ENCODE measurements at regions not wholly inside any gene's neighbourhood (a gene's known extent, or its start where the extent isn't known, plus 50 kb on each side); places are given as distances from the start of the nearest gene placed in this dataset.

DNA sequence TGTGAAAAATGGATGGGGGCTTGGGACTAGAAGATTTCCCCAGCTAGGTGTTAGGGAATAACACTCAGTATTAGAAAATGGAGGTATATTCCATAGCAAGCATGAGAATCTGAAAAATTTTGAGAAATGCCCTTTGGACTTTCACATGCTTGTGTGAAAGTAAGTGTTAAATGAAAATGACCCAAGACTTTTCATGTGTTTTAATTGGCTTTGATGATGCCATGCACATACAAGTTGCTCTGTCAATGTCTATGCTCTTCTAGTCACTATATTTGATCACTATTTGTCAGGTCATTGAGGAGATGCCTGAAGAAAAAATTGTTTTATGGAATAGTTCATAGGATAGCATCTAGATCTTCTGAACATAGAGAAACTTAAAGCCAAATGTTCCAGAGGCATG, 147.6 kb downstream of the SH2D1A start:
- Histone ChIP-seq H3K9me3 (ENCODE audit: low read length) (no peaks in the 10 kb centered on the region), H3K9ac (ENCODE audit: low read length) (no peak overlapping the region), H4K20me1 (ENCODE audit: low read length) (no peaks in the 10 kb centered on the region), H3K27me3 (ENCODE audit: low read length) (no peaks in the 10 kb centered on the region), H3K4me3 (ENCODE audit: low read length) (no peak overlapping the region), H3K27ac (ENCODE audit: low read length) (no peak overlapping the region), H3K9me2 (replicated peaks; ENCODE audit: low read length) (no peaks in the 10 kb centered on the region), H3F3A (ENCODE audit: low read length, unreplicated experiment) (no peaks in the 10 kb centered on the region), H3K36me3 (ENCODE audit: low read depth, low read length) (no peaks in the 10 kb centered on the region), H3K79me2 (ENCODE audit: low read length) (no peaks in the 10 kb centered on the region), H3K4me1 (ENCODE audit: insufficient read depth, low read length) (peaks cover 15% of the 10 kb centered on the region), H3K4me2 (ENCODE audit: low read length) (no peak overlapping the region), H2AFZ (ENCODE audit: low read length) (no peak overlapping the region)
- no TSS peak for BruUV-seq (replicated peaks)
- intact Hi-C loops (cut with micrococcal nuclease) = no loop called here
- ChIA-PET POLR2A (ENCODE audit: unreplicated experiment) (no interaction called here), CTCF (no interaction called here)
- TF ChIP-seq EZH2 (IDR thresholded peaks at IDR 0.05; ENCODE audit: low read length, unreplicated experiment) (no peak), EZH2phosphoT487 (IDR thresholded peaks at IDR 0.05; ENCODE audit: borderline replicate concordance, low read length) (no peak), CTCF (conservative IDR thresholded peaks at IDR 0.05; ENCODE audit: low read depth, low read length) (no peak)
- DNase-seq = no peak
- ATAC-seq = no peak

- peak; percentile 73 for DNase-seq
- CTCF ChIA-PET = no interaction called here
Measured at GRCh38 chrX:124497386-124497785, 151.0 kb downstream of the SH2D1A start.

DNA sequence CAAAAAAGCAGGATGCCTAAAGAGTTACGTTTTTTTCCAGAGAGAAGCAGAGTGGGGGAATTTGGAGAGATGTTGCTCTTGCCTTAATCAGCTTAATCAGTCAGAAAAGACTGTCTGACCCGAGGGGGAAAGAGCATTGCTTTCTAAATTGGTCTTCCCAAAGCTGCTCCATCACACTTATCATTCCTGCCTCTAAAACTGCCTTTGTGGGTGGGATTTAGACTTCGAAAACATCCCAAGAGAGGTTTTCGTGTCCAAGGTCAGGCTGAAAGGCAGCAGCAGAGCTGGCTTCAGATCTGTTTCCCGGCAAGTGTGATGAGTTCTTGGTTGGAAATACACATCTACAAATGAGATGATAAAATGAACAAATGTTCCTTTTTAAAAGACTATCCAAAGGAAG, 155.2 kb downstream of the SH2D1A start:
- no peaks in the 10 kb centered on the region for H3K27me3 ChIP-seq (ENCODE audit: low read length)
- H3K9me2 ChIP-seq (replicated peaks; ENCODE audit: low read length) = no peaks in the 10 kb centered on the region
- no peak overlapping the region for H3K4me3 ChIP-seq (ENCODE audit: low read length)
- no peak overlapping the region for H3K4me2 ChIP-seq (ENCODE audit: low read length)
- no peaks in the 10 kb centered on the region for H3K79me2 ChIP-seq (ENCODE audit: low read length)
- peaks cover 23% of the 10 kb centered on the region for H3K4me1 ChIP-seq (ENCODE audit: insufficient read depth, low read length)
- H3K27ac ChIP-seq (ENCODE audit: low read length) = no peak overlapping the region
- no peak overlapping the region for H3K9ac ChIP-seq (ENCODE audit: low read length)
- H2AFZ ChIP-seq (ENCODE audit: low read length) = no peak overlapping the region
- H3K36me3 ChIP-seq (ENCODE audit: low read depth, low read length) = no peaks in the 10 kb centered on the region
- intact Hi-C loops (cut with micrococcal nuclease) = no loop called here
- POLR2A ChIA-PET (ENCODE audit: unreplicated experiment) = no interaction called here
- no TSS peak for BruUV-seq (replicated peaks)
- DNase-seq (no peak), ATAC-seq (no peak)
- CTCF ChIA-PET = no interaction called here
- no peaks in the 10 kb centered on the region for H4K20me1 ChIP-seq (ENCODE audit: low read length)
- H3F3A ChIP-seq (ENCODE audit: low read length, unreplicated experiment) = no peaks in the 10 kb centered on the region
- no peak for TF ChIP-seq EZH2 (IDR thresholded peaks at IDR 0.05; ENCODE audit: low read length, unreplicated experiment)
- no peak for TF ChIP-seq CTCF (conservative IDR thresholded peaks at IDR 0.05; ENCODE audit: low read depth, low read length)
- no peak for TF ChIP-seq EZH2phosphoT487 (IDR thresholded peaks at IDR 0.05; ENCODE audit: borderline replicate concordance, low read length)
- no peaks in the 10 kb centered on the region for H3K9me3 ChIP-seq (ENCODE audit: low read length)

More at GRCh38 chrX:124497386-124497785, 151.0 kb downstream of the SH2D1A start:
- peak overlapping the region; percentile 64 for H3K4me2 ChIP-seq (ENCODE audit: low read length)
- H3K9me3 ChIP-seq (ENCODE audit: low read length) = no peaks in the 10 kb centered on the region
- intact Hi-C loops (cut with micrococcal nuclease) = no loop called here
- H2AFZ ChIP-seq (ENCODE audit: low read length) = no peak overlapping the region
- peak; percentile 80 for ATAC-seq
- H3K4me3 ChIP-seq (ENCODE audit: low read length) = peak overlapping the region; percentile 26
- H3K27me3 ChIP-seq (ENCODE audit: low read length) = no peaks in the 10 kb centered on the region
- POLR2A ChIA-PET (ENCODE audit: unreplicated experiment) = no interaction called here
- TF ChIP-seq EZH2phosphoT487 (IDR thresholded peaks at IDR 0.05; ENCODE audit: borderline replicate concordance, low read length) = no peak
- no peak for TF ChIP-seq EZH2 (IDR thresholded peaks at IDR 0.05; ENCODE audit: low read length, unreplicated experiment)
- no peak for TF ChIP-seq CTCF (conservative IDR thresholded peaks at IDR 0.05; ENCODE audit: low read depth, low read length)
- no peak overlapping the region for H3K9ac ChIP-seq (ENCODE audit: low read length)
- H3F3A ChIP-seq (ENCODE audit: low read length, unreplicated experiment) = no peaks in the 10 kb centered on the region
- H3K4me1 ChIP-seq (ENCODE audit: insufficient read depth, low read length) = peaks cover 17% of the 10 kb centered on the region
- H3K36me3 ChIP-seq (ENCODE audit: low read depth, low read length) = no peaks in the 10 kb centered on the region
- H3K27ac ChIP-seq (ENCODE audit: low read length) = peak overlapping the region; percentile 20
- H3K79me2 ChIP-seq (ENCODE audit: low read length) = no peaks in the 10 kb centered on the region
- no peaks in the 10 kb centered on the region for H4K20me1 ChIP-seq (ENCODE audit: low read length)
- no TSS peak for BruUV-seq (replicated peaks)
- H3K9me2 ChIP-seq (replicated peaks; ENCODE audit: low read length) = no peaks in the 10 kb centered on the region

All from PC-3 (cell line).